Aorta (tissue), 5 donors: ENCODE measurements at regions not wholly inside any gene's neighbourhood (a gene's known extent, or its start where the extent isn't known, plus 50 kb on each side); places are given as distances from the start of the nearest gene placed in this dataset.
"Not testable (repeated sequence)": the region's sequence is repeated elsewhere in the genome, so short reads cannot be mapped to it uniquely, and the experiment has no call there.

Experiments
- ATAC-seq: fragments of 200-7000 bp; cut with Tn5 transposase; one replicate; pipeline ENCODE4 v1.9.1; 2022; ENCODE audit warnings: moderate library complexity; ENCODE audit not compliant: low FRiP score
- DNase-seq, 2 donors: peaks; one replicate each; pipeline ENCODE4 v3.0.0-alpha.2; 2020
- H3K27ac ChIP-seq, 2 donors: one replicate each; pipeline ENCODE4 v1.5.1; 2013; ENCODE audit warnings: low read length in 2 of 2, mild to moderate bottlenecking in 2 of 2, moderate library complexity in 2 of 2, control low read depth in 1 of 2, inconsistent platforms in 1 of 2, low read depth in 1 of 2
- H3K27me3 ChIP-seq, 2 donors: one replicate each; pipeline ENCODE4 v1.6.1; 2013; ENCODE audit warnings: control low read depth in 1 of 2, low read length in 1 of 2, mild to moderate bottlenecking in 1 of 2, moderate library complexity in 1 of 2; ENCODE audit not compliant: insufficient read depth in 2 of 2, control insufficient read depth in 1 of 2
- H3K36me3 ChIP-seq, 2 donors: one replicate each; pipeline ENCODE4 v1.6.1; 2013; ENCODE audit warnings: control low read depth in 1 of 2, low read length in 1 of 2, mild to moderate bottlenecking in 1 of 2; ENCODE audit not compliant: insufficient read depth in 2 of 2, control insufficient read depth in 1 of 2
- H3K4me1 ChIP-seq, 2 donors: one replicate each; pipeline ENCODE4 v1.6.1; 2013; ENCODE audit warnings: low read length in 2 of 2, control low read depth in 1 of 2, mild to moderate bottlenecking in 1 of 2, moderate library complexity in 1 of 2; ENCODE audit not compliant: insufficient read depth in 2 of 2, control insufficient read depth in 1 of 2
- H3K4me3 ChIP-seq, 2 donors: one replicate each; pipeline ENCODE4 v1.5.1; 2013; ENCODE audit warnings: low read length in 2 of 2, control low read depth in 1 of 2, mild to moderate bottlenecking in 1 of 2
- H3K9me3 ChIP-seq: one replicate; pipeline ENCODE4 v1.6.1; 2013; ENCODE audit warnings: mild to moderate bottlenecking, low read length; ENCODE audit not compliant: control insufficient read depth
- WGBS, 2 donors: extraction: QIAGEN DNeasy Blood & Tissue Kit; methylation state at CpG; one replicate each; pipeline ENCODE4 v1.1.7; 2013; 5-methylcytosine and 5-hydroxymethylcytosine counted together
- intact Hi-C, 2 donors: fragments of 100-400 bp; cut with DNase I; formaldehyde crosslinking; loops; one replicate each; pipeline versions ENCODE4 v1.14.2 to v1.15.0; 2022
- donor health status: healthy with polysubstance abuse.
- donor health status: Bipolar disorder and iron deficiency.
- donor health status: DM: no; HTN: no; CAD: no.
- donor health status: DM: no; HTN: no; CAD: no.
- donor health status: DM: yes; HTN: yes; CAD: no.

DNA sequence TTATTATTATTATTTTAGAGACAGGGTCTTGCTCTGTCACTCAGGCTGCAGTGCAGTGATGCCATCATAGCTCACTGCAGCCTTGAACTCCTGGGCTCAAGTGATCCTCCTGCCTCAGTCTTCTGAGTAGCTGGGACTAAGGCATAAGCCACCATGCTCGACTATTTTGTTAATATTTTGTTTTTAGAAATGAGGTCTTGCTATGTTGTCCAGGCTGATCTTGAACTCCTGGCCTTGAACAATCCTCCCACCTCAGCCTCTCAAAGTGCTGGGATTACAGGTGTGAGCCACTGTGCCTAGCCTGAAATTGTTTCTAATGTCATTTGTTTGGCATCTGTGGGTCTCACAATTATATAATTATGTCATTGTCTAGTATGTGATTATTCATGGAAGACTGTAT lies 92.4 kb downstream of the LYZL2 start:
- DNase-seq, H3K36me3 ChIP-seq, H3K4me3 ChIP-seq, intact Hi-C loops, ATAC-seq, H3K4me1 ChIP-seq, H3K27ac ChIP-seq, H3K27me3 ChIP-seq, H3K9me3 ChIP-seq: not testable (repeated sequence)
- 60 to 71% methylated on average over 1 of the region's 1 CpG for WGBS, 2 donors

DNA sequence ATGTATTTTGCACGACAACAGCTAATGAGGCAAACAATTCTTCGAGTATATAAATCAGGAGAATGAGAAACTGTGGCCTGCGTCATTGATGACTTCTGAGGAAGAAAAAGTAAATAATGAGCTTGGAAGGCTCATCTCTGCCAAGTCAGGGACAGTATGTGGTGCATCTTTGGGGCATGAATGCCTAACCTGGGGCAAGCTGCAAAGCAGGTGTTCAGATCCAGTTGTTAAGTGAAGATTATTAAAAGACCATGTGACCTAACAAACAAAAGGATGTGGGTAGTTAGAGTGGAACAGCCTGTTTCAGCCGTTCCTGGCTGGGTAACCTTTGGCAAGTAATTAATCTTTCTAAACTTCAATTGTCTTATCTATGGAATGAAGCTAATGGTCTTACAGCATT lies 93.0 kb downstream of the LYZL2 start:
- 71% methylated on average over 4 of the region's 4 CpGs for WGBS, 2 donors
- DNase-seq: no peak
- no peaks in the 10 kb centered on the region for H3K9me3 ChIP-seq
- no peaks in the 10 kb centered on the region for H3K27me3 ChIP-seq
- H3K4me1 ChIP-seq: no peaks in the 10 kb centered on the region
- intact Hi-C loops: no loop called here
- H3K27ac ChIP-seq: no peak overlapping the region
- H3K36me3 ChIP-seq: no peaks in the 10 kb centered on the region
- ATAC-seq: no peak
- H3K4me3 ChIP-seq: no peak overlapping the region

DNA sequence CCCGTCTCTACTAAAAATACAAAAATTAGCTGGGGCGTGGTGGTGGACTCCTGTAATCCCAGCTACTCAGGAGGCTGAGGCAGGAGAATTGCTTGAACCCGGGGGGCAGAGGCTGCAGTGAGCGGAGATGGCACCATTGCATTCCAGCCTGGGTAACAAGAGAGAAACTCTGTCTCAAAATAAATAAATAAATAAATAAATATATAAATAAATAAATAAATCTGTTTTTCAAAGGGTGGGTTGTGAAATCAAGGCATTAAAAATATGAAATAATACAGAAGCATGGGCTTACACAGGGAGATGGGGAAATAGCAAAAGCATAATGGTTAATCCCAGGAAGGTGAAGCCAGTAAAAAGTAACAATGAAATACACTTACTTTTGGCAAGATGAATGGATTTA lies 93.9 kb downstream of the LYZL2 start:
- no peaks in the 10 kb centered on the region for H3K9me3 ChIP-seq
- intact Hi-C loops: no loop called here
- H3K4me3 ChIP-seq: no peak overlapping the region
- H3K27ac ChIP-seq: no peak overlapping the region
- H3K27me3 ChIP-seq: no peaks in the 10 kb centered on the region
- no peak for ATAC-seq
- DNase-seq: no peak
- no peaks in the 10 kb centered on the region for H3K4me1 ChIP-seq
- 90 to 94% methylated on average over 4 of the region's 4 CpGs for WGBS, 2 donors
- H3K36me3 ChIP-seq: no peaks in the 10 kb centered on the region

DNA sequence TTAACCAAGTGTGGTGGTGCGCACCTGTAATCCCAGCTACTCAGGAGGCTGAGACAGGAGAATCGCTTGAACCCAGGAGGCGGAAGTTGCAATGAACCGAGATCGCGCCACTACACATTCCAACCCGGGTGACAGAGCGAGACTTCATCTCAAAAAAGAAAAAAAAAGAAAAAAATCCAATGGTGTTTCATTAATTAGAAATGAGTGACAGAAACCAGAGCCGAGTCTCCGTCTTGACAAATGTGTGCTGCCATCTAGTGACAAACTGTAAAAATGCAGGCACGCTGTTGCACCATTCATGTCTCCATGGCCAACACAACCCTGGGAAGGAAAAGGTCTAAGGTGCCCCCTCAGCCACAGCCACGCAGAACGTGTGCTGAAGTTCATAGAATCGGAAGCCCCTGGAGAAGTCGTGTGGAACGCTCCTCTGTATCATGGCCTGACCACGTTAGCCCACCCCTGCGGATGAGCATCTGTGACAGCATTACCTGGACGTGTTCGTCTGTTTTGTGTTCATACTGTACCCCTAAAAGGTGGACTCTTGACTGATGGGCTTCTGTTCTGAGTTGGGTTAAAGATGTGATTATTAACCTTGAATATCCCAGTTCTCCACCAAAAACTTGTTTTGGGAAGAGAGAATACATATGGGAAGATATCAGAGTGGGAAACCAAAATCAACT lies 94.9 kb downstream of the LYZL2 start:
- Histone ChIP-seq H3K4me1 (no peaks in the 10 kb centered on the region), H3K36me3 (no peaks in the 10 kb centered on the region), H3K27ac (no peak overlapping the region), H3K9me3 (no peaks in the 10 kb centered on the region), H3K27me3 (no peaks in the 10 kb centered on the region), H3K4me3 (no peak overlapping the region)
- peak; percentile 83 for ATAC-seq
- intact Hi-C loops: loop anchor here (1.0 to 5.0 kb wide), 3 partner anchors 117 to 142 kb away; no protein-coding TSS in a partner anchor
- 27 to 29% methylated on average over 20 of the region's 20 CpGs for WGBS, 2 donors
- DNase-seq: peak; percentile 74 to 77

DNA sequence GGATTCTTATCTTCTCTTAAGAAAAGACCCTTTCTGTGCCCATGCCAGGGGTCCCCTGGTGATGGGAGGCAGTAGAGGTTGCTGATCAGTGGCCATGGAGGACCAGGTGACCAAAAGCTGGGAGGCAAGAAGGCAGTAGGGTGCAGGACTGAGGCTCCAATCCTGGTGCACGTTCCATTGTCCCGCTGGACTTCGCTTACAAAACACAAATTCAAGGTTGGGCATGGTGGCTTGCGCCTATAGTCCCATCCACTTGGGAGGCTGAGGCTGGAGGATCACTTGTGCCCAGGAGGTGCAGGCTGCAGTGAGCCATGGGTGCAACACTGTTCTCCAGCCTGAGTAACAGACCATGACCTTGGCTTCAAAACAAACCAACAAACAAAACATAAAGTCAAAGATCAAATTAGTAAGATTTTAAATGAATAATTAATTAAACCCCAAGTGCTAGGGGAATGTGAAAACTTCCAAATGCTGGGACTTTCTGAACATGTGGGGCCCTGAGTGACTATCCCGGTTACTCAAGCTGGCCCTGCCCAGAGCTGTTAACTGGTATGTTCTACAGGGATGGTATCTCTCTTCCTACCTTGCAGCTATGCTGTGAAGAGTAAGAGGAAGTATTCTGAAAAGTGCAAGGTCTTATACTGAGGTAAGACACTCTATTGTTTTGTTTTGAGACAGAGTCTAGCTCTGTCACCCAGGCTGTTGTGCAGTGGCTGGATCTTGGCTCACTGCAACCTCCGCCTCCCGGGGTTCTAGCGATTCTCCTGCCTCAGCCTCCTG lies 97.6 kb downstream of the LYZL2 start:
- WGBS, 2 donors: 97 to 98% methylated on average over 8 of the region's 8 CpGs
- Histone ChIP-seq H3K9me3 (no peaks in the 10 kb centered on the region), H3K4me1 (no peaks in the 10 kb centered on the region), H3K27me3 (no peaks in the 10 kb centered on the region), H3K36me3 (no peaks in the 10 kb centered on the region), H3K27ac (no peak overlapping the region), H3K4me3 (no peak overlapping the region)
- no peak for ATAC-seq
- no peak for DNase-seq
- intact Hi-C loops: loop anchor here (5.0 kb wide), 2 partner anchors 115 to 140 kb away; no protein-coding TSS in a partner anchor

DNA sequence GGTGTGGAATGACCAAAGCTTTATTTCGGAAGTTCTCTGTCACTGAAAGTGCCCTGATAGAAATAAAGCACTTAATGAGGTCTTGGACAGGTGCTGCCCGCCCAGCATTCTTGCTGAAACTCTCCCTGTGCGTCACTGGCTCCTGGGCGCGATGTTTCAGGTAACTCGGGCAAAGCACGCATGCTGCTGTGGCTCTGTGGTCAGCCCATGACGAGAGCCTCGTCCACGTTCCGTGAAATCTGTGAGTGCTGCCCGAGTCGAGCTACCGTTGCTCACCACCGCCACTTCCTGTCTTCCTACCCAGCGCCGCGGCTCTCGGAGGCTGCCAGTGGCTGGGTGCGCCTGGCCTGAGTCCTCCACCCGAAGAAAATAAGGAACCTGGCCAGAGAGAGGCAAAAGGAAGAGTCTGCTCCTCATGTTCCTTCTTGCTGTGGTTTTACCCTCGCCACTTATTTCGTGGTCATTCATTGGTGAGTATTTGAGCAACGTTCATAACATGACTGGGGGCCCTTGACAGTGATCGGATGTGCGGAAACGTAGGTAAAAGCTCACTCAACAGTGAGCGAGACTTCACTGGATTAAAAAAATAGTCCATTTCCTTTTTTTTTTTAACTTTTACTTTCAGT lies 95.5 kb downstream of the MAP3K8 start:
- no peaks in the 10 kb centered on the region for H3K4me1 ChIP-seq

DNA sequence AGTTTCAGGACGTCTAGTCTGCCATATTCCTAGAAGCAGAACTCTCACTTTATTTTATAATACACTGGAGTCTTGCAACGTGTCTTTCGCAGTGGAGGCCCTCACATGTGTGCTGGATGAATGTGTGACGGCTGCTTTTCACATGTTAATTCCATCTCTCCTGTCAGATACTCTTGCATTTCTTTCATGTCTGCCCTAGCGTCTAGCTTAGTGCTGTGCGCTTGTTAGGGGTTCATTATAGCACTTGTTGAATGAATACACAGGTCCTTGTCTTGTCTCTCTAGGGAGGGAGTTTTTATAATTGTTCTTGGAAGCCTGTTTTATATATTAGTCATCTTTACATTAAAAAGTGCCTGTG lies 94.4 kb downstream of the MAP3K8 start:
- ATAC-seq: no peak
- no peaks in the 10 kb centered on the region for H3K27me3 ChIP-seq
- H3K4me1 ChIP-seq: no peaks in the 10 kb centered on the region
- no peak overlapping the region for H3K27ac ChIP-seq
- H3K4me3 ChIP-seq: no peak overlapping the region
- intact Hi-C loops: no loop called here
- no peak for DNase-seq
- no peaks in the 10 kb centered on the region for H3K9me3 ChIP-seq
- H3K36me3 ChIP-seq: no peaks in the 10 kb centered on the region
- WGBS, 2 donors: 94% methylated on average over 6 of the region's 6 CpGs

More for the DNA sequence above, 95.5 kb downstream of the MAP3K8 start:
- ATAC-seq (peak; percentile 70), DNase-seq (peak; percentile 84 to 92)
- H3K9me3 ChIP-seq: no peaks in the 10 kb centered on the region
- intact Hi-C loops: no loop called here
- H3K36me3 ChIP-seq: no peaks in the 10 kb centered on the region
- no peaks in the 10 kb centered on the region for H3K27me3 ChIP-seq
- no peak overlapping the region for H3K27ac ChIP-seq
- 89 to 90% methylated on average over 28 of the region's 28 CpGs for WGBS, 2 donors
- no peak overlapping the region for H3K4me3 ChIP-seq

DNA sequence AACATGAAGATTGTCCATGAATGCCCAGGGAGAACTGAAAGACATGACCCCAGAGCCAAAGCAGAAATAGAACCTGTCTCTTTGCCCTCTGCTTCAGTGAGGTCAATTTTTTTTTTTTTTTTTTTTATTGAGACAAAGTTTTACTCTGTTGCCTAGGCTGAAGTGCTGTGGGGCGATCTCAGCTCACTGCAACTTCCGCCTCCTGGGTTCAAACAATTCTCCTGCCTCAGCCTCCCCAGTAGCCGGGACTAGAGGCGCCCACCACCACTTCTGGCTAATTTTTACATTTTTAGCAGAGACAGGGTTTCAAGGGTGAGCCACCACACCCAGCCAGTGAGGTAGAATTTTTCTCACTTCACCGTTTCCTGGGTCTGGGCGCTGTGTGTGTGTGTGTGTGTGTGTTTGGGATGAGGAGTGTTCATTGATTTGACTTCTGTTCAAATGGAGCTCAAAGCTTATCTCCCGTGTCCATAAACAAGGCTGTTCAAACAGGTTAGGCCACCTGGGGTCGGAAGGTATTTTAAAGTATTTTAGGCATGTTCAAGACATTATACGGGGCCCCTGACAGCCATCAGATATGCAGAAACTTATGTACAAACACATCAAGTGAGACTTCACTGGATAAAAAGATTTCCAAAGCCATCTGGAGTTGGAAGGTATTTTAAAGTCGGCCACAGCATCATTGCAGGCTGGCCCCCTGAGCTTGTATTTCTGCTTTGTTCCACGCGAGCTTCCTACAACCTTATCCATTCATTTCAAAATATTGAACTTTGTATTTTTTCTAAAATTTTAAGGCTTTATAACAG lies 93.8 kb downstream of the MAP3K8 start:
- Histone ChIP-seq H3K27me3 (no peaks in the 10 kb centered on the region), H3K9me3 (no peaks in the 10 kb centered on the region), H3K4me1 (no peaks in the 10 kb centered on the region), H3K36me3 (no peaks in the 10 kb centered on the region), H3K4me3 (no peak overlapping the region), H3K27ac (no peak overlapping the region)
- 87 to 89% methylated on average over 12 of the region's 12 CpGs for WGBS, 2 donors
- intact Hi-C loops: no loop called here
- no peak for ATAC-seq
- DNase-seq: no peak
